VCaP (cell line): ENCODE measurements at regions not wholly inside any gene's neighbourhood (a gene's known extent, or its start where the extent isn't known, plus 50 kb on each side); places are given as distances from the start of the nearest gene placed in this dataset.

Source experiments
- H3K27ac ChIP-seq: fragments of 450-650 bp; 2 replicates; pipeline ENCODE4 v1.5.1; 2017
- CTCF ChIP-seq: fragments of 450-650 bp; conservative IDR thresholded peaks from 2 replicates; pipeline ENCODE4 v1.5.1; 2017; ENCODE audit warnings: mild to moderate bottlenecking, moderate library complexity

DNA sequence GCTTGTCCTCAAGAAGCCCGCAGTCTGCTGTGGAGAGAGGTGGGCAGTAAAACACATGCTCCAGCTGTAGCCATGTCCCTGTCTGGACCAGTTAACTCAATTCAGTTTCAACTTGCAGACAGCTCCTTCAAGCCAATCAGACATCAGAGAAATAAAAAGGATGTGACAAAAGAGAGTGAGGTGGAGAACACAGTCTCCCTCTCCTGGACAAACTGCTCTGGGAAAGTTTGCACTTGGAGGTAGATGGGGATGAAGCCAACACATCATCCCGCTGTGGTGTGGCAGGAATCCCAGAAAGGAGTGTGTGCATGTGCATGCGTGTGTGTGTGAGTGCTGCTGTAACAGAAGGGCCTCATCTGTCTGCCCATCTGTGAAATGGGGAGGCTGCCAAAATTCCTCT is 358.6 kb upstream of the ASIC2 start:
- no peak overlapping the region for H3K27ac ChIP-seq

GRCh38 chr17:33652731-33653398 is 359.8 kb upstream of the ASIC2 start:
- no peak for TF ChIP-seq CTCF

More for the DNA sequence above, 358.6 kb upstream of the ASIC2 start:
- peak; percentile 83 for TF ChIP-seq CTCF

GRCh38 chr17:33653399-33653788 is 360.3 kb upstream of the ASIC2 start:
- TF ChIP-seq CTCF = no peak
- H3K27ac ChIP-seq = no peak overlapping the region

More at GRCh38 chr17:33652731-33653398, 359.8 kb upstream of the ASIC2 start:
- no peak overlapping the region for H3K27ac ChIP-seq

GRCh38 chr17:33657181-33657580 is 364.1 kb upstream of the ASIC2 start:
- H3K27ac ChIP-seq = no peak overlapping the region
- TF ChIP-seq CTCF = no peak

DNA sequence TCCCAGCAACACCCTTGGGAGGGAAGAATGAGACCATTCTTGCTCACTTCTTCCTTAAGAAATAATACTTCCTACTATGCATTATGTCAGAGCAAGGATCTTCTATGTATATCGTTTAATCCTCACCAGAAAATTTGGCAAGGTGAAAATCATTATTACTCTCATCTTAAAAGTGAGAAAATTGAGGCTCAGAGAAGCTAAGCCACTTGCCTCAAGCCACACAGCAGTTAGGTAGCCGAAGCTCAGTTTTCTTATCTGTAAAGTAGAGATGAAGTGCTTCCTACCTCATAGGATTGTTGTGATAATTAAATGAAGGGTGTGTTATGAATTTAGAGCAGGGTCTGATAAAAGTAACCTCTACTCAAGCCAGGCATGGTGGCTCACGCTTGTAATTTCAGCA is 368.9 kb upstream of the ASIC2 start:
- TF ChIP-seq CTCF = no peak
- H3K27ac ChIP-seq = no peak overlapping the region

GRCh38 chr17:33664116-33664840 is 371.2 kb upstream of the ASIC2 start:
- no peak for TF ChIP-seq CTCF
- H3K27ac ChIP-seq = no peak overlapping the region

DNA sequence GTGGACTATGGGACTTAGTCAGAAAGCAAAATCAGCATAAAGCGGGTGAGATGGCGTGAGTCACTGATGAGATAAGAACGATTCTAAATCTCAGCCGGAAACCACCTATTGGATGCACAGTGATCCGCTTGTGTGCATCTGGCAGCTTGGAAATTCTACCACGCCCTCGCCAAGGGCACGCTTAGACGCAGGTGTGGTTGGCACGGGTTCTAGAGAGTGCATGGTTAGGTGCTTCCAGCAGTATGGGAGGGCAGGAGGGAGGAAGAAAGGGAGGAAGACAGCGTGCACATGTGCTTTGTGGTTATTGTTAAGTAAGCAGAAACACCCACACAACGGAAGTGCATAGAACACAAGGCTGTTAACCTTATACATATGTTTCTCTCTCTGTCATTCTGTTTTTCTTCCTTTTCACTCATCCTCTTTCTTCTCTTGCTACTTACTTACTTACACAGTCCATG is 374.0 kb upstream of the ASIC2 start:
- peak overlapping the region; percentile 13; the same call in 1 of the 2 replicates for H3K27ac ChIP-seq
- no peak for TF ChIP-seq CTCF
